Rectal smooth muscle tissue (tissue), 1 donor: ENCODE measurements at regions not wholly inside any gene's neighbourhood (a gene's known extent, or its start where the extent isn't known, plus 50 kb on each side); places are given as distances from the start of the nearest gene placed in this dataset.
A peak's percentile ranks its signal among the peaks of the same experiment; 100 is the strongest.

Source experiments
- H3K27ac ChIP-seq: one replicate; pipeline ENCODE4 v1.7.0; 2013; ENCODE audit warnings: low read depth, low read length, inconsistent platforms
- H3K27me3 ChIP-seq: one replicate; pipeline ENCODE4 v1.7.0; 2013; ENCODE audit warnings: low read length; ENCODE audit not compliant: control insufficient read depth, insufficient read depth
- H3K36me3 ChIP-seq: one replicate; pipeline ENCODE4 v1.7.0; 2013; ENCODE audit warnings: low read length; ENCODE audit not compliant: control insufficient read depth, insufficient read depth
- H3K4me1 ChIP-seq: one replicate; pipeline ENCODE4 v1.7.0; 2013; ENCODE audit warnings: low read length; ENCODE audit not compliant: control insufficient read depth, insufficient read depth
- H3K4me3 ChIP-seq: one replicate; pipeline ENCODE4 v1.7.0; 2013; ENCODE audit warnings: low read length
- H3K9ac ChIP-seq: one replicate; pipeline ENCODE4 v1.7.0; 2013; ENCODE audit warnings: low read length

- no peak overlapping the region for H3K27ac ChIP-seq
- H3K9ac ChIP-seq, result no peak overlapping the region
- H3K4me1 ChIP-seq, result peaks cover 3% of the 10 kb centered on the region
- H3K4me3 ChIP-seq, result no peak overlapping the region
- H3K36me3 ChIP-seq, result no peaks in the 10 kb centered on the region
- H3K27me3 ChIP-seq, result peaks cover 17% of the 10 kb centered on the region
Observed at GRCh38 chr6:105988321-105988720, 97.8 kb upstream of the PRDM1 start.

GRCh38 chr6:105987516-105987915, 98.6 kb upstream of the PRDM1 start:
- no peaks in the 10 kb centered on the region for H3K36me3 ChIP-seq
- H3K4me3 ChIP-seq, result no peak overlapping the region
- H3K27ac ChIP-seq, result no peak overlapping the region
- peaks cover 9% of the 10 kb centered on the region for H3K27me3 ChIP-seq
- no peak overlapping the region for H3K9ac ChIP-seq
- H3K4me1 ChIP-seq, result peaks cover under 1% of the 10 kb centered on the region

- H3K36me3 ChIP-seq, result no peaks in the 10 kb centered on the region
- no peak overlapping the region for H3K27ac ChIP-seq
- peaks cover 8% of the 10 kb centered on the region for H3K27me3 ChIP-seq
- H3K9ac ChIP-seq, result no peak overlapping the region
- no peak overlapping the region for H3K4me3 ChIP-seq
- no peaks in the 10 kb centered on the region for H3K4me1 ChIP-seq
Observed at GRCh38 chr6:105986998-105987397, 99.1 kb upstream of the PRDM1 start.

GRCh38 chr6:105985816-105986632, 100.1 kb upstream of the PRDM1 start:
- H3K36me3 ChIP-seq, result no peaks in the 10 kb centered on the region
- no peaks in the 10 kb centered on the region for H3K4me1 ChIP-seq
- H3K27ac ChIP-seq, result no peak overlapping the region
- peaks cover 10% of the 10 kb centered on the region for H3K27me3 ChIP-seq
- no peak overlapping the region for H3K4me3 ChIP-seq
- H3K9ac ChIP-seq, result no peak overlapping the region

- Histone ChIP-seq H3K27ac (no peak overlapping the region), H3K36me3 (no peaks in the 10 kb centered on the region), H3K4me1 (no peaks in the 10 kb centered on the region), H3K4me3 (no peak overlapping the region), H3K9ac (no peak overlapping the region), H3K27me3 (peaks cover 8% of the 10 kb centered on the region)
Observed at GRCh38 chr6:105985098-105985815, 100.9 kb upstream of the PRDM1 start.

GRCh38 chr6:105983763-105984162, 102.4 kb upstream of the PRDM1 start:
- H3K4me3 ChIP-seq, result no peak overlapping the region
- no peaks in the 10 kb centered on the region for H3K4me1 ChIP-seq
- H3K27me3 ChIP-seq, result peaks cover 6% of the 10 kb centered on the region
- H3K27ac ChIP-seq, result no peak overlapping the region
- no peak overlapping the region for H3K9ac ChIP-seq
- no peaks in the 10 kb centered on the region for H3K36me3 ChIP-seq

GRCh38 chr6:105982761-105983540, 103.2 kb upstream of the PRDM1 start:
- Histone ChIP-seq H3K4me3 (no peak overlapping the region), H3K4me1 (no peaks in the 10 kb centered on the region), H3K27me3 (peaks cover 6% of the 10 kb centered on the region), H3K36me3 (no peaks in the 10 kb centered on the region), H3K27ac (no peak overlapping the region), H3K9ac (no peak overlapping the region)

- Histone ChIP-seq H3K36me3 (no peaks in the 10 kb centered on the region), H3K27ac (no peak overlapping the region), H3K4me3 (peak overlapping the region; percentile 49), H3K9ac (no peak overlapping the region), H3K27me3 (peaks cover 6% of the 10 kb centered on the region), H3K4me1 (no peaks in the 10 kb centered on the region)
Observed at GRCh38 chr6:105981888-105982358, 104.2 kb upstream of the PRDM1 start.

GRCh38 chr6:105981002-105981887, 104.9 kb upstream of the PRDM1 start:
- H3K4me3 ChIP-seq, result peak overlapping the region; percentile 49
- H3K27ac ChIP-seq, result no peak overlapping the region
- peaks cover 6% of the 10 kb centered on the region for H3K27me3 ChIP-seq
- no peaks in the 10 kb centered on the region for H3K4me1 ChIP-seq
- H3K36me3 ChIP-seq, result no peaks in the 10 kb centered on the region
- no peak overlapping the region for H3K9ac ChIP-seq

- Histone ChIP-seq H3K27me3 (peaks cover 6% of the 10 kb centered on the region), H3K9ac (no peak overlapping the region), H3K4me1 (no peaks in the 10 kb centered on the region), H3K4me3 (no peak overlapping the region), H3K36me3 (no peaks in the 10 kb centered on the region), H3K27ac (no peak overlapping the region)
Observed at GRCh38 chr6:105978974-105979373, 107.2 kb upstream of the PRDM1 start.

- no peaks in the 10 kb centered on the region for H3K4me1 ChIP-seq
- no peaks in the 10 kb centered on the region for H3K36me3 ChIP-seq
- peaks cover 6% of the 10 kb centered on the region for H3K27me3 ChIP-seq
- H3K27ac ChIP-seq, result no peak overlapping the region
- H3K9ac ChIP-seq, result no peak overlapping the region
- no peak overlapping the region for H3K4me3 ChIP-seq
Observed at GRCh38 chr6:105977934-105978504, 108.1 kb upstream of the PRDM1 start.
